RKO (cell line): ENCODE measurements at regions not wholly inside any gene's neighbourhood (a gene's known extent, or its start where the extent isn't known, plus 50 kb on each side); places are given as distances from the start of the nearest gene placed in this dataset.

Experiments
- DNase-seq: peaks from one replicate; pipeline ENCODE4 v3.0.0-alpha.2; 2016; ENCODE audit warnings: low spot score

DNA sequence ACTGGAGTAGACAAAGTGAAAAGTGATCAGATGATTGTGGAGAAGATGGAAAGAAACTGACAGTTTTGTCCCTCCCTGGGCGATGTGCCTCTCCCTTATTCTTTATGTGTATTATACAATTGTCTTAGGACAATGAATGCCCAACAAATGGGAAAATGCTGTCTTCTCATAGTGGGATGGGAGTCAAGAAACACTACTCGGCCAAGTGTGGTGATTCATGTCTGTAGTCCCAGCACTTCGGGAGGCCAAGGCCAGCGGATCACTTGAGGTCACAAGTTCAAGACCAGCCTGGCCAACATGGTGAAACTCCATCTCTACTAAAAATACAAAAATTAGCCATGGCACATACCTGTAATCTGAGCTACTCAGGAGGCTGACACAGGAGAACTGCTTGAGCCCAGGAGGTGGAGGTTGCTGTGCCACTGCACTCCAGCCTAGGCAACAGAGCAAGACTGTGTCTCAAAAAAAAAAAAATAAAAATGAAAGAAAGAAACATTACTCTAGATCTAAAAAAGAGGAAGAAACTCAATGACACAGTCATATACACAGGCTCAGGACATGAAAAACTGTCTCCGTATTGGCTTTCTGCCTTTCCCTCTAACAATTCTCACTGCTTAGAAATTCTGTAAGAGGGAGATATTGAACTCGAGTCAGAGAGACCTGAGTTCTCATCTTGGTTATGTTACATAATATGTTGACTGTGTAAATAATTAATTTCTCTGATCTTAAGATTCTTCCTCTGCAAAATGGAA is 67.9 kb upstream of the TARS1 start:
- no peak for DNase-seq

GRCh38 chr5:33375900-33376299 is 64.9 kb upstream of the TARS1 start:
- DNase-seq, result no peak

DNA sequence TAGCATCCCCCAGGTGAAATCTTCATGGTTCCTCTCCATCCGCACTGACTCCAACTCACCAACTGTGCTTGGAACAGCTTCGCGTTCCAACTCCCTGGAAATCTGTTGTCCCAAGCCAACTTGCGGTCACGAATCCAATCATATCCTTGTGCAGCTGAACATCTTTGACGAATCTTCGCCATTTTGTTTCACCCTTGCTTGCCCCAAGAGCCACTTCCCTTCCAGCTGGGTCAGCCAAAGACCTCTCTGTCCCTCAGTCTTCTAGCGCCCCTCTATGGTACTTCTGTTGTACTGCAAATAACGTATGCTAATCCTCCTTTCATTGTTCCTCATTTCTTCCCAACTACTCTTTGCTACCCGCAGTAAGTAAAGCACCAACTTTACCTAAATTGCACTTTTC is 61.0 kb upstream of the TARS1 start:
- DNase-seq, result peak; percentile 6

DNA sequence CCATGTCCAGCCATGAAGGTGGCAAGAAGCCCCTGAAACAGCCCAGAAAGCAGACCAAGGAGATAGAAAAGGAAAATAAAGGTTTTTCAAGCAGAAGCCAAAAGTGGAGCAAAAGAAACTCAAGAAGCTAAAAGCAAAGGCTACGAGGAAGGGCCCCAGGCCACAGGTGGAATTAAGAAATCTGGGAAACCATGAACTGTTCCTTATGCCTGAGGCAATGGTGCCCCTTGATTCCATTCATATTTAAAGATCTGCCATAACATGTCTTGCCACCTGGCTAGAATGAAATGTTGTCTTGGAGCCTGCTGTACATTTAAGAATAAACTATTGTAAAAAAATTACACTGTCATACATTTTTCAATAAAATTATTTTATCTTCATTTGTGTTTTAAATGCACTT is 59.5 kb upstream of the TARS1 start:
- no peak for DNase-seq
